Kidney glomerular epithelial cell (primary cell): ENCODE measurements at regions not wholly inside any gene's neighbourhood (a gene's known extent, or its start where the extent isn't known, plus 50 kb on each side); places are given as distances from the start of the nearest gene placed in this dataset.
"Not testable (repeated sequence)": the region's sequence is repeated elsewhere in the genome, so short reads cannot be mapped to it uniquely, and the experiment has no call there.

Experiments used
- DNase-seq: peaks from one replicate; lab custom pipeline; 2025; lab: John Stamatoyannopoulos, UW

DNA sequence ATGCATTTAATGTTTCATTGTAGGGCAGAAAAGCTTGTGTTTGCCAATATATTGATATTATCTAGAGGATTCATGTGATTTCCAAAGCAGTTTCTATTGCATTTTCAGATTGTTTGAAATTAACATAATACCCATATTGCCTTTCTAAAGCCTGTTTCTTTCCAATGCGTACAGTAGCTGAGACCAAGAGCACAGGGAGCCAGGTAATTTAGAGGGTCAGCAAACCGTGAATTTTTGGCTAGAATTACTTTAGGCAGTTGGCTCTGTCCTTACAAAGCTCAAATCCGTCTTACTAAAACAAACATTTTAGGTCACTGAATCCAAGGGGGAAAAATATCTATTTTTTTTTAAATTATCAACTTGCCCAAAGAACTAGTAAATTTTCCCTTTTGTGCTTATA lies 604.9 kb upstream of the ADARB2 start:
- DNase-seq, result no peak

- DNase-seq, result no peak
Measured at GRCh38 chr10:2340831-2341647, 603.7 kb upstream of the ADARB2 start.

DNA sequence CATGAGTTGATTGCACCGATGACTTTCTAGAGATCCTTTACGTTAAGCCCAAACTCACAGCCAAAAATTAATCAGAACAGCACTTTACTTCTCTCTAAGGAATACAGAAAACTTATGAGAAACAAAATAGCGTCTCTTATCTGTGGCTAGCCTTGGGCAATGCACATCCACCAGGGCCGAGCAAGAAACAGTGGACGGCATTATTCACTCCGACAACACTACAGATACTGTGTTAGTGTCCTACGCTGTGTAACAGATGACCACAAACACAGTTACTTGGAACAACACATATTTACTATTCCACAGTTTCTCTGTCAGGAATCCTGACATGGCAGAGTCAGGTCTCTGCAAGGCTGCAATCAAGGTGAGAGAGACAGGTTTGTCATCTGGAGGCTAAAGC lies 598.3 kb upstream of the ADARB2 start:
- no peak for DNase-seq

DNA sequence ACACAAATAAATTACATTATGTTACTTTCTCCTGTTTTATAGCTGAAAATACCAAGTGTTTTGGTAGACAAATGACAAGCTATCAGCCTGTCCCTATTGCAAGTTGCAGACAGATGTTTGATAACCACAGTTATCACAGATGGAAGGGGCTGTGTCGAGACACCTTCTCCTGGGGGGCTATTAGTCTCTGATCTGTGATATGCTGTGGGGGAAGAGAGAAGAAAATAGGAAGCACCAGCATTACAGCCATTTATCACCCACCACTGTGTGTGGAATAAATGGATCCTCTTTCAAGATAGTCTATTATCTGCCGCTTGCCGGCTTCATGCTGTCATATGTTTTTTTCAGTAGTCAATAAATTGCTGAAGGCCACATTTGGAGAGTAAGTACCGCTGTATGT lies 597.2 kb upstream of the ADARB2 start:
- no peak for DNase-seq

- no peak for DNase-seq
Measured at GRCh38 chr10:2329082-2329481, 591.8 kb upstream of the ADARB2 start.

DNA sequence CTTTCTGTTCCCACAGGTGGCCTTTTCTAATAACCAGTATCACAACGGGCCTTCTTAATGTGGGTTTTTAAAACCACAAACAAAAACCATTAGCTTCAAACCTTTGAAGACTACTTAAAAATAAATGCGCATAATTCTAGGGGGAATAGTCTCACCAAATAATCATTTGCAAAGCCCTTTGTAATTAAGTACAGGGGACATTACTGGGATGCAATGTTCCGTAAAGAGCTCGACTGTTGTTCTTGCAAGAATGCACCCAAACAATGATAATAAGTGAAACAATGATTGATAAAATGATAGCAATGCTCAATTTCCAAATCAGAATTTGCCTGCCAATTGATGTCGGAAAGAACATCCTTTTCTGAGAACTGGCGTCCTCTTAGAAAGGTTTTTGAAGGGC lies 589.1 kb upstream of the ADARB2 start:
- DNase-seq, result no peak

- not testable (repeated sequence) for DNase-seq
Measured at GRCh38 chr10:2315045-2315485, 577.7 kb upstream of the ADARB2 start.

DNA sequence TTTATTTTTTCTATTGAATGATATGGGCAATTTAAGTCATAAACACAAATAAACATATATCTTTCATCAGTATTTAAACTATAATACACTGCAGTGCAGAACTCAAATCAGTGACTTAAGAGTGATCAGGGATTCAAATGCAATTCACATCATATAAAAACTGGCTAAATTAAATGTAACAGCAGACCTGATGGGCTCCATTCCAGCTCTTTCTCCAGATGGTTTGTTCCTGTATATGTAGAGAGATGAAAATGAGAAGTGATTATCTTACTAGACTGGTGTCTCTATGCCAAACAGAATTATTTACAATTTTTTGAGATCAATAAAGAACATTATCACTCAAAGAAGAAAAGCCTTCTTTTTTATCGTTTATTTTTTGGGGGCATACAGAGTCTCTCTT lies 568.8 kb upstream of the ADARB2 start:
- no peak for DNase-seq

DNA sequence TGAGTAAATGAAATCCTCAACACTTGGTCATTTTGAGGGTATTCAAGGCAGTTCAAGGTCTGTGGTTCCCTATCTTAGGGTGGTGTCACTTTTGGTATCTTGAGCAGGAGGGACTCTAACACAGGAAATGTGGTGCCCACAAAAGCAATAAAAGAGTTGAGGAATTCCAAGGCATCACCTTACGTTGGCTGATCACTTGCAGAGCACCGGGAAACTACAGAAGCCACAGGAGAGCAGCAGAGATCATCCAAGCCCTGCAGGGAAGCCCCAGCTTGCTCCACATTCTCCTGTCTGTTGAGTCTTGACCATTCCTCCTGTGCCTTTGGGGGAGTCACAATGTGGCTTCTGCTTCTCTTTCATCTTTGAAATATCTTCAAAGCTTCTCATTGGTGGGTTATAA lies 565.8 kb upstream of the ADARB2 start:
- DNase-seq, result no peak

DNA sequence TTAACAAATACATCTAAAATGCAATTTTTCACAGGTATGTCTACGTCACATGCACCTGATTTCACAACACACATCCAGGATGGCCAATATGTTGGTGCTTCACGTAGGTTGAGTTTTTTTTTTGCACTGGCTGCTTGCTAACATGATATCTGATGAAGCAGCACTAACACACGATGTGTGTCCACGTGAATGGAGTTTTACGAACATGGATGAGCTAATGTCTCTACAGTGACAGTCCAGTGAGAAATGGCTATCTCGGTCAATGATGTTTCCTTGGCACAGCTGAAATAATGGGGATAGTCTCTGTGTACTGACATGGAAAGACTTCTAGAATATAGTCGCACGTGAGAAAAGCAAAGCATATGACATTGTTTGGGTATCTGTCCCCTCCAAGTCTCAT lies 563.9 kb upstream of the ADARB2 start:
- no peak for DNase-seq

GRCh38 chr10:2300231-2300630 lies 562.9 kb upstream of the ADARB2 start:
- DNase-seq, result no peak

- no peak for DNase-seq
Measured at GRCh38 chr10:2296179-2296891, 559.0 kb upstream of the ADARB2 start.

GRCh38 chr10:2294739-2295138 lies 557.4 kb upstream of the ADARB2 start:
- DNase-seq, result no peak

DNA sequence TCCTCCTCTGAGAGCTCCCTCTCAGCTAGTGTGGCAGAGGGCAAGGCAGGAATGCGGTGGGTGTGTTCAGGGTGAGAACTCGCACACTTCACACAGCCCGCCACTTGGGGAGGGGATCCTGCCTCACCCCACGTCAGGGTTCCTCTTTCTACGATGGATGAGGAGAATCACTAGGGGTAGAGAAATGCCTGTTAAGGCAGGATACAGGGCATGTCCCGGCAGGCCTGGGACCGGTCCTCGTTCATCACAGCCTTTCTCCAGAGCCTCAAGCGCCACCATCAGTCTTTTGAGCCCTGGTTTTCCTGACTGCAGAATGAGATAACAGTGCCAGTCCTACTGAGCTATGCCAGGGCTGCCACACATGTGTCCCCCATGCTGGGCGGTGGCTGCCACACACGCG lies 546.7 kb upstream of the ADARB2 start:
- no peak for DNase-seq

- DNase-seq, result no peak
Measured at GRCh38 chr10:2282202-2282601, 544.9 kb upstream of the ADARB2 start.

- DNase-seq, result no peak
Measured at GRCh38 chr10:2280713-2281300, 543.5 kb upstream of the ADARB2 start.

- DNase-seq, result peak; percentile 35
Measured at GRCh38 chr10:2279711-2280110, 542.4 kb upstream of the ADARB2 start.

DNA sequence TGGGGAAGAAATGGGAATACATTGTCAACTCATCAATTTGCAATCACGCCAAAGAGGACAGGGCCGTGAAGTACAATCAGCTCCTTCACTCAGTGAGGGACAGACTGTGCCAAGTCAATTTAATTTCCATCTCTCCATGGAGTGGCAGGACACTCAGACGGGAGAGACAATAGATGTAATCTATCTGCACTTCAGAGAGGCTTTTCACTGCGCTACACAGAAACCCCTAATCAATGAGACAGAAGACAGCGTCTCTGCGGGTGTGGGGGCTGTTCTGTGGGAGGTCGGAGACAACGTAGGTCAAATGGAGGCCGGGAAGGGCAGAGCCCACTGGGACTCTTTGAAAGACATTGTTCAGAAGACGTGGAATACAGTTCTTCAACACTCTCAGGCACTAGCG lies 541.0 kb upstream of the ADARB2 start:
- DNase-seq, result no peak

DNA sequence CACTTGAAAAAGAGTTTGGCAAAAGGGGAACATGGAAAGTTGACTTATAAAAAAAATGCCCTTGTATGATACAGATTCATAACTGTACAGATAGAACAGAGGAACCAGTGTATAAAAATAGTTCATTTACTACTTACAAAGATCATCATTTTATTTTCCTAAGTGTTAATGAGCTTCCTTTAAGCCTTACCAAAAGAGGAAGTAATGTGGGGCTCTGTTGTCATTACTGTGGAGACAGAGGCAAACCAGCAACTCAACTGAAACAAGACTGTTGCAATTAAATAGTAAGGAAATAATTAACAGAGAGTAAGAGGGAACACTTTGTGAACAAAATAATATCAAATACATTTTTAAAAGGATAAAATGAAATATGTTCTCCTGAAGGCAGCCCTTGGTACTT lies 526.2 kb upstream of the ADARB2 start:
- DNase-seq, result no peak

GRCh38 chr10:2262878-2263277 lies 525.6 kb upstream of the ADARB2 start:
- DNase-seq, result no peak

DNA sequence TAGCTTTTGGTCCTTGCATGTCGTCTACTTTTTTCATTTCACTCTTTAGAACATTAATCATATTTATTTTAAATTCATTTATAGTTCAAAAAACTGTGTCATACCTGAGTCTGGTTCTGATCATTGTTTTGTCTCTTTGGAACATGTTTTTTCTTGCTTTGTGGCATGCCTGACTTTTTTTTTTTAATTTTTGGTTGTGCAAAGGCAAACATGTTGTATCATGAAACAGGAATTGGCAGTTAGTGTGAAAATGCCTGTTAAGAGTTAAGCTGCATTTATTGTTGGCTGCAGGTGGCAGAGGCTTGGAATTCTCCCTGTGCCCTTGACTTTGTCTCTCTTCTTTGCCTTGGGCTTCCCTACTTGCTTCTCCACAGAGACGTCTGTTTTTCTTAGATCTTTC lies 525.0 kb upstream of the ADARB2 start:
- no peak for DNase-seq

GRCh38 chr10:2256241-2256640 lies 518.9 kb upstream of the ADARB2 start:
- DNase-seq, result no peak

DNA sequence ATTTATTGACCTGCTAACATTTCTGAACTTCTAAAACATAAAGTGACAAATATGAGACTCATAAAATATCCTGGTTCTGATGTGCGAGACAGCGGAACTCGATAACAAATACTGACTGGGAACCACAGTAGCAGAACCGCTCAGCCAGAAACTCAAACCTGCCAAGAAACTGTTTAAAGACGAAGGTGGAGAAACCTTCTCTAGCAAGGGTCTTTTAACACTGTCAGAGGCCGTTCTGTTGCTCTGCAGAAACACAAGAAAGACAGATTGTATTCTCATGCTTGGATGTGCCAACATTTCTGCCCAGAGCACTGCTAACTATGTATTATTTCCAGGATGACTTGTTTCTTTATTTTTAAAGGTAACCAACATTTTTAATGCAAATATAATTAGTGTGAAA lies 514.8 kb upstream of the ADARB2 start:
- DNase-seq, result no peak
